KG1 (cell line): ENCODE measurements at regions not wholly inside any gene's neighbourhood (a gene's known extent, or its start where the extent isn't known, plus 50 kb on each side); places are given as distances from the start of the nearest gene placed in this dataset.
"Not testable (repeated sequence)": the region's sequence is repeated elsewhere in the genome, so short reads cannot be mapped to it uniquely, and the experiment has no call there.

Source experiments
- DNase-seq: peaks from one replicate; lab custom pipeline; 2025; lab: John Stamatoyannopoulos, UW

- DNase-seq = no peak
Observed at GRCh38 chr4:164207460-164207859, 546.5 kb upstream of the SMIM31 start.

- DNase-seq = no peak
Observed at GRCh38 chr4:164210377-164210776, 543.6 kb upstream of the SMIM31 start.

- no peak for DNase-seq
Observed at GRCh38 chr4:164212134-164212533, 541.8 kb upstream of the SMIM31 start.

- no peak for DNase-seq
Observed at GRCh38 chr4:164212714-164213113, 541.2 kb upstream of the SMIM31 start.

GRCh38 chr4:164215113-164215741 lies 538.7 kb upstream of the SMIM31 start:
- DNase-seq = no peak

GRCh38 chr4:164221631-164222030 lies 532.3 kb upstream of the SMIM31 start:
- DNase-seq = no peak

GRCh38 chr4:164224871-164225270 lies 529.1 kb upstream of the SMIM31 start:
- no peak for DNase-seq

- DNase-seq = no peak
Observed at GRCh38 chr4:164229255-164229654, 524.7 kb upstream of the SMIM31 start.

GRCh38 chr4:164239433-164239832 lies 514.5 kb upstream of the SMIM31 start:
- DNase-seq = no peak

- no peak for DNase-seq
Observed at GRCh38 chr4:164239976-164240375, 514.0 kb upstream of the SMIM31 start.

- no peak for DNase-seq
Observed at GRCh38 chr4:164251257-164251656, 502.7 kb upstream of the SMIM31 start.

- no peak for DNase-seq
Observed at GRCh38 chr4:164252286-164252685, 501.6 kb upstream of the SMIM31 start.

GRCh38 chr4:164261831-164262230 lies 492.1 kb upstream of the SMIM31 start:
- DNase-seq = no peak

GRCh38 chr4:164262508-164262907 lies 491.4 kb upstream of the SMIM31 start:
- not testable (repeated sequence) for DNase-seq

GRCh38 chr4:164277414-164277813 lies 476.5 kb upstream of the SMIM31 start:
- DNase-seq = not testable (repeated sequence)

- DNase-seq = no peak
Observed at GRCh38 chr4:164287173-164287572, 466.8 kb upstream of the SMIM31 start.

- DNase-seq = no peak
Observed at GRCh38 chr4:164288578-164288977, 465.4 kb upstream of the SMIM31 start.

GRCh38 chr4:164293203-164293602 lies 460.7 kb upstream of the SMIM31 start:
- no peak for DNase-seq

- DNase-seq = no peak
Observed at GRCh38 chr4:164293743-164294142, 460.2 kb upstream of the SMIM31 start.

- no peak for DNase-seq
Observed at GRCh38 chr4:164301430-164301829, 452.5 kb upstream of the SMIM31 start.

- DNase-seq = no peak
Observed at GRCh38 chr4:164304101-164304639, 449.8 kb upstream of the SMIM31 start.

- DNase-seq = no peak
Observed at GRCh38 chr4:164304861-164305260, 449.1 kb upstream of the SMIM31 start.

- DNase-seq = no peak
Observed at GRCh38 chr4:164307262-164307661, 446.7 kb upstream of the SMIM31 start.

GRCh38 chr4:164312671-164313070 lies 441.3 kb upstream of the SMIM31 start:
- DNase-seq = no peak
